GM12892 (cell line): ENCODE measurements at regions not wholly inside any gene's neighbourhood (a gene's known extent, or its start where the extent isn't known, plus 50 kb on each side); places are given as distances from the start of the nearest gene placed in this dataset.

Source experiments
- POLR2A ChIP-seq: IDR thresholded peaks from 2 replicates; pipeline ENCODE4 v1.6.1; 2011; ENCODE audit warnings: low read depth, low read length, control low read depth
- POLR2AphosphoS5 ChIP-seq: IDR thresholded peaks from 2 replicates; pipeline ENCODE4 v1.6.1; 2011; ENCODE audit warnings: low read depth, low read length, control low read depth
- TAF1 ChIP-seq: IDR thresholded peaks from 2 replicates; pipeline ENCODE4 v1.6.1; 2011; ENCODE audit warnings: low read depth, mild to moderate bottlenecking, control low read depth, low read length, borderline replicate concordance

- TF ChIP-seq TAF1: no peak
- TF ChIP-seq POLR2A: no peak
- TF ChIP-seq POLR2AphosphoS5: no peak
Observed at GRCh38 chr14:94691660-94692034, 78.3 kb downstream of the GSC start.
